KMS-11 (cell line): ENCODE measurements at regions not wholly inside any gene's neighbourhood (a gene's known extent, or its start where the extent isn't known, plus 50 kb on each side); places are given as distances from the start of the nearest gene placed in this dataset.
"Not testable (repeated sequence)": the region's sequence is repeated elsewhere in the genome, so short reads cannot be mapped to it uniquely, and the experiment has no call there.

Experiments
- H2AFZ ChIP-seq: fragments of 200-600 bp; sonication (generic); 2 replicates; pipeline ENCODE4 v1.6.1; 2016; ENCODE audit warnings: antibody characterized with exemption, mixed run types, low read depth
- H3K27ac ChIP-seq: fragments of 200-600 bp; sonication (generic); 2 replicates; pipeline ENCODE4 v1.6.1; 2016; ENCODE audit warnings: mild to moderate bottlenecking, mixed run types
- H3K27me3 ChIP-seq: fragments of 200-600 bp; sonication (generic); 2 replicates; pipeline ENCODE4 v1.6.1; 2017; ENCODE audit warnings: mild to moderate bottlenecking, low read depth, mixed run types, moderate library complexity; ENCODE audit not compliant: insufficient read depth
- H3K36me3 ChIP-seq: fragments of 200-600 bp; sonication (generic); 2 replicates; pipeline ENCODE4 v1.6.1; 2017; ENCODE audit warnings: mild to moderate bottlenecking, mixed run types; ENCODE audit not compliant: insufficient read depth
- H3K4me1 ChIP-seq: fragments of 200-600 bp; sonication (generic); 2 replicates; pipeline ENCODE4 v1.6.1; 2016; ENCODE audit warnings: mild to moderate bottlenecking, low read depth, mixed run types; ENCODE audit not compliant: poor library complexity, severe bottlenecking
- H3K4me2 ChIP-seq: fragments of 200-600 bp; sonication (generic); 2 replicates; pipeline ENCODE4 v1.7.0; 2016; ENCODE audit warnings: mild to moderate bottlenecking, mixed run types
- H3K4me3 ChIP-seq: fragments of 200-600 bp; sonication (generic); IDR thresholded peaks from 2 replicates; pipeline ENCODE4 v1.6.1; 2017; ENCODE audit warnings: low read depth, low read length, mixed read lengths; ENCODE audit not compliant: insufficient read depth
- H3K79me2 ChIP-seq: fragments of 200-600 bp; sonication (generic); 2 replicates; pipeline ENCODE4 v1.6.1; 2016; ENCODE audit warnings: low read depth, mixed run types; ENCODE audit not compliant: insufficient read depth
- H3K9ac ChIP-seq: fragments of 200-600 bp; sonication (generic); 2 replicates; pipeline ENCODE4 v1.6.1; 2016; ENCODE audit warnings: mild to moderate bottlenecking, mixed run types
- H4K20me1 ChIP-seq: fragments of 200-600 bp; sonication (generic); 2 replicates; pipeline ENCODE4 v1.6.1; 2016; ENCODE audit warnings: mild to moderate bottlenecking, mixed run types; ENCODE audit not compliant: insufficient read depth
- CTCF ChIP-seq: fragments of 200-600 bp; sonication (generic); conservative IDR thresholded peaks from 2 replicates; pipeline ENCODE4 v1.6.1; 2017; ENCODE audit warnings: low read depth, mild to moderate bottlenecking, antibody characterized with exemption, low read length, moderate library complexity, mixed read lengths

GRCh38 chr13:66237411-66238062 lies 992.6 kb downstream of the PCDH9 start:
- no peak overlapping the region for H3K9ac ChIP-seq
- H3K4me3 ChIP-seq = no peak overlapping the region
- H3K27ac ChIP-seq = no peak overlapping the region
- no peaks in the 10 kb centered on the region for H3K4me1 ChIP-seq
- H4K20me1 ChIP-seq = no peaks in the 10 kb centered on the region
- no peaks in the 10 kb centered on the region for H3K36me3 ChIP-seq
- no peaks in the 10 kb centered on the region for H3K79me2 ChIP-seq
- no peak for TF ChIP-seq CTCF
- no peak overlapping the region for H3K4me2 ChIP-seq
- no peak overlapping the region for H2AFZ ChIP-seq
- H3K27me3 ChIP-seq = no peaks in the 10 kb centered on the region

GRCh38 chr13:66234159-66234558 lies 996.0 kb downstream of the PCDH9 start:
- Histone ChIP-seq H3K79me2 (no peaks in the 10 kb centered on the region), H2AFZ (no peak overlapping the region), H3K9ac (no peak overlapping the region), H3K36me3 (no peaks in the 10 kb centered on the region), H3K4me3 (no peak overlapping the region), H3K27ac (no peak overlapping the region), H3K27me3 (no peaks in the 10 kb centered on the region), H3K4me2 (no peak overlapping the region), H4K20me1 (no peaks in the 10 kb centered on the region), H3K4me1 (no peaks in the 10 kb centered on the region)
- no peak for TF ChIP-seq CTCF

- H3K4me3 ChIP-seq, H3K9ac ChIP-seq, H3K27ac ChIP-seq, H2AFZ ChIP-seq, H3K4me1 ChIP-seq, H3K27me3 ChIP-seq, H3K79me2 ChIP-seq, H3K4me2 ChIP-seq, H4K20me1 ChIP-seq, H3K36me3 ChIP-seq: not testable (repeated sequence)
These were observed 998.2 kb downstream of the PCDH9 start for GRCh38 chr13:66231958-66232357.

GRCh38 chr13:66225072-66225471 lies 1005.1 kb downstream of the PCDH9 start:
- peak overlapping the region; percentile 99; the same call in 1 of the 2 replicates for H3K27ac ChIP-seq
- peak overlapping the region; percentile 54; the same call in 1 of the 2 replicates for H2AFZ ChIP-seq
- H3K36me3 ChIP-seq = no peaks in the 10 kb centered on the region

More at GRCh38 chr13:66225072-66225471, 1005.1 kb downstream of the PCDH9 start:
- no peak overlapping the region for H3K4me3 ChIP-seq
- peaks cover 42% of the 10 kb centered on the region for H3K4me1 ChIP-seq
- no peak overlapping the region for H3K4me2 ChIP-seq
- no peak for TF ChIP-seq CTCF
- no peak overlapping the region for H3K9ac ChIP-seq
- H3K79me2 ChIP-seq = no peaks in the 10 kb centered on the region
- no peaks in the 10 kb centered on the region for H3K27me3 ChIP-seq
- H4K20me1 ChIP-seq = no peaks in the 10 kb centered on the region
